GM18505 (cell line): ENCODE measurements at regions not wholly inside any gene's neighbourhood (a gene's known extent, or its start where the extent isn't known, plus 50 kb on each side); places are given as distances from the start of the nearest gene placed in this dataset.
"Not testable (repeated sequence)": the region's sequence is repeated elsewhere in the genome, so short reads cannot be mapped to it uniquely, and the experiment has no call there.

Experiments
- ATAC-seq: cut with Tn5 transposase; IDR thresholded peaks from one replicate; pipeline ENCODE4 v1.9.1; 2021; ENCODE audit not compliant: unreplicated experiment
- POLR2A ChIP-seq: IDR thresholded peaks from 4 replicates; pipeline ENCODE4 v1.6.1; 2011; ENCODE audit warnings: borderline replicate concordance; ENCODE audit not compliant: insufficient read depth, insufficient read length; ENCODE audit errors: extremely low read depth

- TF ChIP-seq POLR2A: no peak
- no peak for ATAC-seq
These were observed 877.0 kb downstream of the NR2F1-AS1 start for GRCh38 chr5:92703976-92704375.

- no peak for TF ChIP-seq POLR2A
These were observed 885.7 kb downstream of the NR2F1-AS1 start for GRCh38 chr5:92695123-92696003.

GRCh38 chr5:92694067-92694466 is 887.0 kb downstream of the NR2F1-AS1 start:
- no peak for ATAC-seq
- TF ChIP-seq POLR2A: no peak

More at GRCh38 chr5:92695123-92696003, 885.7 kb downstream of the NR2F1-AS1 start:
- no peak for ATAC-seq

- ATAC-seq: not testable (repeated sequence)
These were observed 889.1 kb downstream of the NR2F1-AS1 start for GRCh38 chr5:92691955-92692354.

GRCh38 chr5:92687821-92688722 is 892.9 kb downstream of the NR2F1-AS1 start:
- no peak for ATAC-seq
- TF ChIP-seq POLR2A: no peak

GRCh38 chr5:92678640-92679039 is 902.4 kb downstream of the NR2F1-AS1 start:
- no peak for ATAC-seq

GRCh38 chr5:92676215-92677165 is 904.5 kb downstream of the NR2F1-AS1 start:
- TF ChIP-seq POLR2A: no peak

More at GRCh38 chr5:92678640-92679039, 902.4 kb downstream of the NR2F1-AS1 start:
- TF ChIP-seq POLR2A: no peak

GRCh38 chr5:92674321-92674720 is 906.7 kb downstream of the NR2F1-AS1 start:
- TF ChIP-seq POLR2A: no peak
- ATAC-seq: no peak

More at GRCh38 chr5:92676215-92677165, 904.5 kb downstream of the NR2F1-AS1 start:
- no peak for ATAC-seq

GRCh38 chr5:92665506-92665905 is 915.5 kb downstream of the NR2F1-AS1 start:
- no peak for TF ChIP-seq POLR2A
- ATAC-seq: no peak

GRCh38 chr5:92662741-92663140 is 918.3 kb downstream of the NR2F1-AS1 start:
- TF ChIP-seq POLR2A: no peak
- no peak for ATAC-seq

- TF ChIP-seq POLR2A: no peak
- no peak for ATAC-seq
These were observed 921.8 kb downstream of the NR2F1-AS1 start for GRCh38 chr5:92659246-92659645.

GRCh38 chr5:92654601-92655000 is 926.4 kb downstream of the NR2F1-AS1 start:
- not testable (repeated sequence) for ATAC-seq
